ENCODE measurements at regions not wholly inside any gene's neighbourhood (a gene's known extent, or its start where the extent isn't known, plus 50 kb on each side); places are given as distances from the start of the nearest gene placed in this dataset.
A peak's percentile ranks its signal among the peaks of the same experiment; 100 is the strongest.
"Not testable (repeated sequence)": the region's sequence is repeated elsewhere in the genome, so short reads cannot be mapped to it uniquely, and the experiment has no call there.

GRCh38 chr20:29427201-29428060, 1830.0 kb upstream of the DEFB115 start:
- no peak for DNase-seq

- no peak for DNase-seq
These were observed 1826.9 kb upstream of the DEFB115 start for GRCh38 chr20:29430531-29430930.

DNA sequence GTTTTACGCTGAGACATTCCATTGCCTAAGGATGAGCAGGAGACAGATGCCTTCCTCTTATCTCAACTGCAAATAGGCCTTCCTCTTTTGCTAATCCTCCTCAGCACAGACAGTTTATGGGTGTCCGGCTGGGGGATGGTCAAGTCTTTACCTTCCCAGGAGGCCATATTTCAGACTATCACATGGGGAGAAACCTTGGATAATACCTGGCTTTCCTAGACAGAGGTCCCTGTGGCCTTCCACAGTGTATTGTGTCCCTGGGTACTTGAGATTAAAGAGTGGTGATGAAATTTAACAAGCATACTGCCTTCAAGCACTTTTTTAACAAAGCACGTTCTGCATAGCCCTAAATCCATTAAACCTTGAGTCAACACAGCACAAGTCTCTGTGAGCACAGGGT, 1816.7 kb upstream of the DEFB115 start:
- not testable (repeated sequence) for DNase-seq

DNA sequence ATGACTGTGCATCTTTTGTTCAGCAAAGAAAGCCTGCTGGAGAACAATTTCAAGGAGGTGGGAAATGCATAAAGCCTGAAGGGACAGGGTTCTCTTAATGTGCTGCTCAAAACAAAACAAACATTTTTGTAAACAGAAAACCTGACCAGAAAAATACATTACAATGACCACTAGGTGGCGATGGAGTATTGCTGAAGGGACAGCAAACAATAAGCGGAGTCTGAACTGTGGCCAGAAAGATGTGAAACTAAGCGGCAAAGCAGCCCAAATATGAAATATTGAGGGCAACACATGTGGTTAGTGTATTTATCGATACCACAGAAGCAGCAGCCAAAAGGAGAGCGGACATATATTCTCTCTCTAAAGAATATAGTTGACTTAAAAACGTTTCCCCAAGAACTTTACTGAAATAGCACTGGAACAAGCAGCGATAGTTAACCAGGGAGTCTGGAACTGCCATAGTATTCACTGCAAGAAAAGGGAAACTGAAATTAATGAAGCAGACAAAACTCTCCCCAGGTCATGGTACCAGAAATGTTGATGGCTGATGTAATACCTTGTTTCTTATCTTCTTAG, 1814.2 kb upstream of the DEFB115 start:
- peak; percentile 37 for DNase-seq

DNA sequence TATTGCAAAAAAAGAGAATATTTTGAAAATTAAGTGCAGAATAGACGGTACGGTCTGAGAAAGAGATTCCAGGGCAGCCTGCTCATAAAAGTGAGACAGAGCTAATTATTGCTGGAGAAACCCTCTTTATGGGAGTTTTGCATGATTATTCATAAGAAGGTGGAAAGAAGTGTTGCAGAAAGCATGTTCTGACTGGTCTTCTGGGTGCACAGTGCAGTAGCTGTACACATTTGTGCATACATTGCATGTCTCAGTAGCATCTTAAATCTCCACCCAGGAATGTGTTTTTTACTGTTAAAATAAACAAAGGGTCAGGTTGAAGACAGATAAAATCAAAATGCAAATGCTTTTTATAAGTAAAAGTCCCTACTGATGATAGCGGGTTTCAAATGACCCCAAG, 1813.6 kb upstream of the DEFB115 start:
- DNase-seq: no peak

DNA sequence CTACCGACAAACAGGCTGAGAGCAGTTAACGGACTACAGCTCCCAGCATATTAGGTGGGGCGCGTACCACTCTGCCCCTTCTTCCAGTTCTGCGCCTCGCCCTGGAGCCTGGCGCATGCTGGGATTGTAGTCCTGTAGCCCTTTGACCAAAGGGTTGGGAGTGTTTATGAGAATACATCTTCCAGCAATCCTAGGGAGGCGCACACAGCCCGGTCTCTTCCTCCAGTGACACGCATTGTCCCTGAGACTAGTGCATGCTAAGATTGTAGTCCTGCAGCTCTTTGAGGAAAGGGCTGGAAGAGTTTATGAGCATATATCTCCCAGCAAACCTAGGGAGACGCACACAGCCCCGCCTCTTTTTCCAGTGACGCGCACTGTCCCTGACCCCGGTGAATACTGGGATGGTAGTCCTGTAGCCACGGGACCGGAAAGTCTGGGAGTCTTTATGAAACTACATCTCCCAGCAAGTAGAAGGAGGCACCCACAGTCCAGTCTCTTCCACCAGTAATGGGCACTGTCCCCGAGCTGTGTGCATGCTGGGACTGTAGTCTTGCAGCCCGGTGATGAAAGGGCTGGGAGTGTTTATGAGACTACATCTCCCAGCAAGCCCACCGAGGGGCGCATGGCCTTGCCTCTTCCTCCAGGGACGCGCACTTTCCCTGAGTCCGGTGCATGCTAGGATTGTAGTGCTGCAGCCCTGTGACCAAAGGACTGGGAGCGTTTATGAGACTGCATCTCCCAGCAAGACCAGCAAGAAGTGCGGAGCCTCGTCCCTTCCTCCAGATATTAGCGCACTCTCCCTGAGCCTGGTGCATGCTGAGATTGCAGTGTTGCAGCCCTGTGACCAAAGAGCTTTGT, 1812.2 kb upstream of the DEFB115 start:
- DNase-seq: peak; percentile 55

DNA sequence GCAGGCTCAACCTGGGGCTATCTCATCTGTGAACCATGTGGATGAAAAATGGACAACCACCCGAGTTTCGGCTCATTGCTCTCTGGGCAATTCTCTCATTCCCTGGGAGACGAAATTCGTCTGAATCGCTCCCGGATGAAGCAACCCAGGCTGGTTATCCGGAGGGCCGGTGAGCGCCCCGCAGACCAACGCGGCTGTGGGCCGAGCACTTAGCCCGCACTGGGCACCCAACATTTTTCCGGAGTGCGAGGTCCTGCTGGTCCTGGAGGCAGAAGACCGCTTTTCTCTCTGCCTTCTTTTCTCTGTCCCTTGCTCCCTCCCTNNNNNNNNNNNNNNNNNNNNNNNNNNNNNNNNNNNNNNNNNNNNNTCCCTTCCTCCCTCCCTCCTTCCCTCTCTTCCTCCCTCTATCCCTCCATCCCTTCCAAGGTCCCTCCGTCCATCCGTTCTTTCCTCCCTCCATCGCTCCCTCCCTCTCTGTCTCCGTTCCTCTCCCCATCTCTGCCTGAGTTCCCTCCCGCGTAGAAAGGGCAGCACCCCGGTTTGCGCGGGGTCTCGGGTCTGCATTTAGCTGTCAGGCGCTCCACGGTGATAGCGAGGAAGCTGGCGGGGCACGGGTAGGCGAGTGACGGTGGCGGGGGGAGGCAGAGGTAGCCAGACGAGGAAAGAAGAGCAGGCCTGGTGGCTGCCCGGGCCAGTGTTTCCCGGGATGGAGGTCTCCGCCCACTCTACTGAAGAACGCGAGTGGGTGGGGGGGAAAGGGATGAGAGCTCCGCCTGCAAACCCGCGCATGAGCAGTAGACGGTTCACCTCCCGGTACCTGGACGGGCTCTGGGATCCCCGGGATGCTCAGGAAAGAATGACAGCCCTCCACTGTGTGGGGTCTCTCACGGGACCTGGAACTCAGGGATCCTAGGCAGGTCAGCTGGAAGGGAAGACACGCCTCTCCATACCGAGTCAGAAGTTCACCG, 1809.7 kb upstream of the DEFB115 start:
- DNase-seq: not testable (repeated sequence)

DNA sequence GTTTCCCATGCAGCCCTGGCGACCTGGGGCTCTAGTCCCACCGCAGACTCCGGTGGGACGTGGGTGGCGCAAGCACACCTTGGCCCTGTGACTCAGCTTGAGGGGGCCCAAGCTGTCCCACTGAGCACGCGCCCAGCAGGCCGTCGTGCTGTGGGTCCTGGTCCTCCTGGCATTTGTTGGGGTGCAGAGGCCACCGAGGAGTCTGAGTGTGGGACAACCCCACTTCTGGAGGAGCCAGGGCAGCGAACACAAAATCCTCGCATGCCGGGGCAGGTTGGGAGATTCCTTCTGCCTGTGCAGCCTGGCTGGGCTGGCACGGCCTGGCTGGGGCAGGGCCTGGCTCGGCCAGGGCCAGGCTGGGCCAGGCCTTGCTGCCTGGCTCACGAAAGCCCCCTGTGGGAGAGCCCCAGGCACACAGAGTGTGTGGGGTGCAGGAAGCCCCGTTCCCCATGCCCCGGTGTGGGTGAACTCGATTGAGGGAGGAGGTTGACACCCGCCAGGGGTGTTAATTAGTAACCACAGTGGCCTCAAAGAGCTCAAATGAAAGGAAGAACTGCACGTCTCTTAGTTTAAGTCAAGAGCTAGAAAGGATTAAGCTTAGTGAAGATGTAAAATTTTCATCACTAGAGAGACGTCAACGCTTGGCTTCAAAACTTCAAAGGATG, 1808.5 kb upstream of the DEFB115 start:
- DNase-seq: no peak

- no peak for DNase-seq
These were observed 1805.3 kb upstream of the DEFB115 start for GRCh38 chr20:29452186-29452585.

DNA sequence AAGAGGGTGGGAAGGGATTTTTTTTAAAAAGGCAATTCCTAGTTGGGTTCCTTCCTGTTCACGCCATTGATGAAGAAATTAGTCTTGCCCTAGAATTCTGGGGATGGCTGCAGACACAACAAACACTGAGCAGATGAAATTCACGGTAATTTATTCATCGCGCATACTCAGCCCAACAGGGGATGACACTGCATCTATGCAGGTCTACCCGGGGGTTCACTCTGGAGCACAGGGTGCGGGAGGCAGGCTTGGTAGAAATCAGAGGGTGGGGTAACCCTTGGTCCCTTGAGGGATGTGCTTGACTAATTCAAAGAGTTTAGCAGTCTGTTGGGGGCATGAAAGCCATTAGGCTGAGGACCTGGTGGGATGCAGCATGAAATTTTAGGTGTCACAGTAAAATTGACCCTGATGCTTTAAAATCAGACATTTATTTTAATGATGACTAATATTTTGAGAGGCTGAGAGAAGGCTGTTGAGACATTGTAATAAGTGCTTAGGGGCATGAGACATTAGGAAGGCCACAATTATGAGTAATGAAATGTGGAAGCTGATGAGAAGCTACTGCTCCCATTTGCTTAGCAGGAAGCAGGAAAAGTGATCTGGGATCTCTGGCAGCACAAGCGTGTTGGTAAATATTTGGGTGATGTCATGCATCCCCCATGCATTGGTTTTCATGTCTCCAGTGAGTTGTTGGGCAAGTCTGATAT, 1800.3 kb upstream of the DEFB115 start:
- not testable (repeated sequence) for DNase-seq

- no peak for DNase-seq
These were observed 1784.9 kb upstream of the DEFB115 start for GRCh38 chr20:29472606-29473005.

DNA sequence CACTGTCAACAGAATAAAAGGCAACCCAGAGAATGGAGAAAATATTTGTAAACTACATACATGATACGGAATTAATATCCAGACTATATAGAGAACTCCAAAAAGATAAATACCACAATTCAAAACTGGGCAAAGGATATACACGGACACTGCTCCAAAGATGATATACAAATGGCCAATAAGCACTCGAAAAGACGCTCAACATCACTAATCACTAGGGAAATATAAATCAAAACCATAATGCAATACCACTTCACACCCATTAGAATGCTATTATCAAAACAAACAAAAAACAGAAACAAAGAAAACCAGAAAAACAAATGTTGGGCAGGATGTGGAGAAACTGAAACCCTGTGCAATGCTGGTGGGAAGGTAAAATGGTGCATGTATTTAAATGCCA, 1764.6 kb upstream of the DEFB115 start:
- DNase-seq: not testable (repeated sequence)

GRCh38 chr20:29496767-29497166, 1760.7 kb upstream of the DEFB115 start:
- not testable (repeated sequence) for DNase-seq

GRCh38 chr20:29497261-29497671, 1760.2 kb upstream of the DEFB115 start:
- DNase-seq: no peak

DNA sequence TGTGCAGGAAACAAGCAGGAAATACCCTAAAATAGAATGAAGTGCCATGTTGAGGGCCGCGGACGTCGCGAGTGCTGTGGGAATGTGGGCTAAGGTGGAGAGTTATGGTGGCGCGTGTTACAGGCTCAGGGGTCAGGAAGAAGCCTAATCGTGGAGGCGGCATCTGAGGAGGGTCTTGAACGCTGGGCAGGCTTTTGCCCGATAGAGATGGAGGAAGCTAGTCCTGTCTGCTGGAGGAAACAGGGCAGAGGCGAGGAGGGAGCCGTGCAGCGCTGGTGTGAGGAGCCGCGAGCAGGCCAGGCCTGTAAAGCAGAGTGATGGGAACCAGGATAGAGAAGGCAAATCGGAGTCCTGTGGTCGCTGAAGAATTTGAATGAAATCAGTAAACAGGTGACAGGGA, 1759.8 kb upstream of the DEFB115 start:
- not testable (repeated sequence) for DNase-seq

DNA sequence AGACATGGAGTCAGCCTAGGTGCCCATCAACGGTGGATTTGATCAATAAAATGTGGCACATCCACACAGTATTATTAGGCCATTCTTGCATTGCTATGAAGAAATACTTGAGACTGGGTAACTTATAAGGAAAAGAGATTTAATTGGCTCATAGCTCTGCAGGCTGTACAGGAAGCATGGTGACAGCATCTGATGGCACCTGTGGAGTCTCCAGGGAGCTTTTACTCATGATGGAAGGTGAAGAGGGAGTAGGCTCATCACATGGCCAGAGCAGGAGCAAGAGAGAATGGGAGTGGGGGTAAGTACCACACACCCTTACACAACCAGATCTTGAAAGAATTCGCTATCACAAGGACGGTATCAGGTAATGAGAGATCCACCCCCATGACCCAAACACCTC, 1756.7 kb upstream of the DEFB115 start:
- DNase-seq: not testable (repeated sequence)

DNA sequence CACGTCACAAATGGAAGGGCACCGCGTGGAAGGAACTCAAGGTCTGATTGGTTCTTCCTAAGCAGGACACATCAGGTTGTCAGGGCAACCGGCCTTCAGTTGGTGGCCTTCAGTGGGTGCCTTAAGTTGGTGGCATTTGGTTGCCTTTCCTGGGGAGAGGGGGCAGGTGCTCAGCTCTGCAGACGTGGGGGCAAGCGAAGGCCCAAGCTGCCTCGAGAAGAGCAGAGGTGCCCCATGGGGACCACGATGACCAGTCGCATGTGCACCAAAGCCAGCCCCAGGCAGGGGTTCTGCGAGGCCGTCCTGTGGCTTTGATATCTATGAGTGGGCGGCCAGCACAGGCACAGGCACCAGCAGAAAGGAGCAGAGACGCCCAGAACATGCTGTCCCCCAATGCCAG, 1742.8 kb upstream of the DEFB115 start:
- not testable (repeated sequence) for DNase-seq

GRCh38 chr20:29516847-29517246, 1740.6 kb upstream of the DEFB115 start:
- not testable (repeated sequence) for DNase-seq

GRCh38 chr20:29519610-29520241, 1737.7 kb upstream of the DEFB115 start:
- DNase-seq: not testable (repeated sequence)

DNA sequence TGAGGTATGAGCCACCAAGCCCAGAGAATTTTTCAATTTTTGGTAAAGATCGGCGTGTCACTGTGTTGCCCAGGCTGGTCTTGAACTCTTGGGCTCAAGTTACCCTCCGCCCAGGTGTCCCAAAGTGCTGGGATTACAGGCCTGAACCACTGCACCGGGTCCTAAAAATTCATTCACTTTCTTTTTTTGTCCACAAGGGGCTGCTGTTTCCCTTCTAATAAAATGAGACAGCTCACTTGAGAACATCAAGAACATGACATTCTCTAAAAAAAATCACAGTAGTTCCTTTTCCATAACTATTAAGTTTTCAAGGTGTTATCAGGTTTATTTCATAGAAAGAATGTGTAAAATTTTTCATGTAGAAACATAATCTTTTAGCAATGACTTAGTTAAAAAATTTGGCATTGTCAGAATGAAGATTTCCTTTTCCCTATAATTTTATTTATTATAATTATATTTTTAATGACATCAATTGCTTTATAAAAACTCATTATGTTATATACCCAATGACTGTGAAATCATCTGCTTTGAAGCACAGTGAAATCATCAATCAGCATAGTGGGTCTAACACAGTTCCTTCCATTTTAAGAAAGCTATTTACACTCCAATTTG, 1723.8 kb upstream of the DEFB115 start:
- not testable (repeated sequence) for DNase-seq

Data from CD4-positive, alpha-beta T cell treated with Interleukin-17A for 1 hour (primary cell).